NT2/D1 (cell line): ENCODE measurements at regions not wholly inside any gene's neighbourhood (a gene's known extent, or its start where the extent isn't known, plus 50 kb on each side); places are given as distances from the start of the nearest gene placed in this dataset.

Source experiments
- SUZ12 ChIP-seq: IDR thresholded peaks from 2 replicates; pipeline ENCODE4 v1.6.1; 2011; ENCODE audit not compliant: insufficient read length, insufficient read depth; ENCODE audit errors: extremely low read depth
- YY1 ChIP-seq: IDR thresholded peaks from 2 replicates; pipeline ENCODE4 v1.6.1; 2011; ENCODE audit not compliant: insufficient read length, insufficient read depth

DNA sequence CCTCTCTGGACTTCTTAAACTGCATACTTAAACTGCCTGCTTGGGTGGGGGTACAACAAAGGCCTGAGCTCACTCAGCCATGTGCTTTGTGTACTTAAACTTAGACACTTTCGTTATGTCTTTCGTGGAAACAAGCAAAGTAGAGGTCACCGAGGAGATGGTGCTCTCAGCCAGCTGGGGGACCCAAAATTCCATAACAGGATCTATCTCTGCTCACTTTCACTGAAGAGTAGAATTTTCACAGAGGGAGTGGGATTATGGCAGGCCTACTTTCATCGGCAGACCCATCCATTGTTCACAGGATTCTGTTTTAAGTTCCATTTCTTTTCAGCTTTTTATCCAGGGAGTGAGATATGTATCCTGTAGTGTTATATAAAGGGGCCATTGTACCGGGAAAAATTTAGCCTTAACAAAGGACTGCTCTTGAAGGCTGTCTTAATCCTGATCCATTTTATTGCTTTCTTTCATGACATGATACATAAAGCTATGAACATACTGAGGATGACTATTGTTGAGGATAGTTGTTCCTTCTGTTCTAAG is 370.0 kb upstream of the GHITM start:
- TF ChIP-seq SUZ12, result no peak
- TF ChIP-seq YY1, result no peak
